Transverse colon (tissue), 4 donors: ENCODE measurements at regions not wholly inside any gene's neighbourhood (a gene's known extent, or its start where the extent isn't known, plus 50 kb on each side); places are given as distances from the start of the nearest gene placed in this dataset.

Experiments
- DNase-seq: peaks from one replicate; pipeline ENCODE4 v3.0.0-alpha.2; 2019
- H3K27ac ChIP-seq, 4 donors: fragments of 200-600 bp; sonication (generic); 2 replicates each; pipeline ENCODE4 v1.5.1; 2016 to 2018; ENCODE audit warnings: inconsistent platforms in 4 of 4
- H3K27me3 ChIP-seq: fragments of 200-600 bp; sonication (generic); 2 replicates; pipeline ENCODE4 v1.5.1; 2017; ENCODE audit warnings: inconsistent platforms
- H3K36me3 ChIP-seq, 4 donors: fragments of 200-600 bp; sonication (generic); 2 replicates each; pipeline ENCODE4 v1.5.1; 2017 to 2019; ENCODE audit warnings: inconsistent platforms in 4 of 4
- H3K4me1 ChIP-seq, 4 donors: fragments of 200-600 bp; sonication (generic); 2 replicates each; pipeline ENCODE4 v1.5.1; 2017 to 2020; ENCODE audit warnings: inconsistent platforms in 4 of 4
- H3K4me3 ChIP-seq, 4 donors: fragments of 200-600 bp; sonication (generic); 1 replicate in 1 of 4; 2 replicates in 3 of 4; pipeline versions ENCODE4 v1.5.1 to v1.6.1; 2017 to 2019; ENCODE audit warnings: inconsistent platforms in 4 of 4
- H3K9me3 ChIP-seq, 2 donors: fragments of 200-600 bp; sonication (generic); 2 replicates each; pipeline ENCODE4 v1.5.1; 2017 to 2019; ENCODE audit warnings: inconsistent platforms in 2 of 2
- CTCF ChIP-seq, 5 experiments: fragments of 200-600 bp in 3 of 5; fragments of 450-650 bp in 2 of 5; sonication (generic) in 3 of 5; IDR thresholded peaks; 1 replicate in 2 of 5; 2 replicates in 3 of 5; pipeline ENCODE4 v1.5.1; 2016 to 2017; ENCODE audit warnings: antibody characterized with exemption in 5 of 5, inconsistent platforms in 3 of 5, mild to moderate bottlenecking in 2 of 5, moderate library complexity in 1 of 5
- EP300 ChIP-seq: sonication (generic); formaldehyde crosslinking; IDR thresholded peaks from one replicate; pipeline ENCODE4 v1.6.1; 2017; ENCODE audit warnings: antibody characterized with exemption, low read depth
- POLR2A ChIP-seq: fragments of 450-650 bp; IDR thresholded peaks from one replicate; pipeline ENCODE4 v1.6.1; 2016; ENCODE audit warnings: antibody characterized with exemption, mild to moderate bottlenecking, moderate library complexity
- POLR2AphosphoS5 ChIP-seq, 3 donors: sonication (generic); formaldehyde crosslinking; IDR thresholded peaks; one replicate each; pipeline ENCODE4 v1.6.1; 2016; ENCODE audit warnings: antibody characterized with exemption in 3 of 3
- WGBS, 2 donors: methylation state at CpG; one replicate each; pipeline ENCODE4 v1.1.5; 2018; ENCODE audit warnings: low coverage in 1 of 2; 5-methylcytosine and 5-hydroxymethylcytosine counted together
- in situ Hi-C, 4 donors: fragments of 200-750 bp; cut with MboI; loops; one replicate each; pipeline versions ENCODE4 v1.15.0 to v1.15.1; 2017; ENCODE audit warnings: low sequenced_read_pairs in 3 of 4, low pct_ligation_motif_present in 1 of 4, low pct_unique_long_range_greater_than_20kb in 1 of 4
- intact Hi-C: fragments of 100-400 bp; cut with DNase I; formaldehyde crosslinking; loops from one replicate; pipeline ENCODE4 v1.15.1; 2023; ENCODE audit warnings: low total_unique reads

- no peaks in the 10 kb centered on the region for H3K9me3 ChIP-seq
- TF ChIP-seq EP300, result no peak
- TF ChIP-seq CTCF (IDR thresholded peaks at IDR 0.05), result no peak
- no peak for TF ChIP-seq POLR2AphosphoS5 (IDR thresholded peaks at IDR 0.05)
- TF ChIP-seq POLR2A, result no peak
- intact Hi-C loops (no loop called here), in situ Hi-C loops (no loop called here)
- peaks cover 3% of the 10 kb centered on the region for H3K27me3 ChIP-seq
- 75 to 79% methylated on average over 7 to 8 of the region's 8 CpGs for WGBS, 2 donors
- H3K27ac ChIP-seq, result no peak overlapping the region
- DNase-seq, result no peak
- H3K4me3 ChIP-seq, result no peak overlapping the region
- H3K4me1 ChIP-seq, result no peaks in the 10 kb centered on the region
- no peaks in the 10 kb centered on the region for H3K36me3 ChIP-seq
Measured at GRCh38 chr20:60125513-60125912, 167.3 kb downstream of the CDH26 start.

GRCh38 chr20:60126975-60127374 is 168.8 kb downstream of the CDH26 start:
- 94% methylated on average over 1 of the region's 1 CpG; no CpG with 5 or more reads in 1 of the 2 donors for WGBS, 2 donors
- no peaks in the 10 kb centered on the region for H3K4me1 ChIP-seq
- TF ChIP-seq CTCF (IDR thresholded peaks at IDR 0.05) (no peak), POLR2AphosphoS5 (IDR thresholded peaks at IDR 0.05) (no peak), EP300 (no peak), POLR2A (no peak)
- no peak overlapping the region for H3K27ac ChIP-seq
- in situ Hi-C loops (no loop called here), intact Hi-C loops (no loop called here)
- no peaks in the 10 kb centered on the region for H3K9me3 ChIP-seq
- no peaks in the 10 kb centered on the region for H3K36me3 ChIP-seq
- H3K27me3 ChIP-seq, result peaks cover 3% of the 10 kb centered on the region
- no peak overlapping the region for H3K4me3 ChIP-seq
- DNase-seq, result no peak

GRCh38 chr20:60131375-60131774 is 173.2 kb downstream of the CDH26 start:
- intact Hi-C loops, result no loop called here
- H3K27me3 ChIP-seq, result peaks cover 3% of the 10 kb centered on the region
- in situ Hi-C loops, result no loop called here
- H3K36me3 ChIP-seq, result no peaks in the 10 kb centered on the region
- no peak overlapping the region for H3K27ac ChIP-seq
- H3K4me3 ChIP-seq, result no peak overlapping the region
- no peak for TF ChIP-seq CTCF (IDR thresholded peaks at IDR 0.05)
- TF ChIP-seq EP300, result no peak
- TF ChIP-seq POLR2A, result no peak
- no peak for TF ChIP-seq POLR2AphosphoS5 (IDR thresholded peaks at IDR 0.05)
- 43 to 58% methylated on average over 6 of the region's 6 CpGs for WGBS, 2 donors
- DNase-seq, result no peak
- no peaks in the 10 kb centered on the region for H3K9me3 ChIP-seq
- H3K4me1 ChIP-seq, result no peaks in the 10 kb centered on the region

- H3K27ac ChIP-seq, result no peak overlapping the region
- no peaks in the 10 kb centered on the region for H3K9me3 ChIP-seq
- no peaks in the 10 kb centered on the region for H3K4me1 ChIP-seq
- H3K27me3 ChIP-seq, result no peaks in the 10 kb centered on the region
- in situ Hi-C loops, result no loop called here
- no peaks in the 10 kb centered on the region for H3K36me3 ChIP-seq
- no peak overlapping the region for H3K4me3 ChIP-seq
- intact Hi-C loops, result no loop called here
- TF ChIP-seq POLR2AphosphoS5 (IDR thresholded peaks at IDR 0.05) (no peak), EP300 (no peak), POLR2A (no peak), CTCF (IDR thresholded peaks at IDR 0.05) (no peak)
- no peak for DNase-seq
- WGBS, 2 donors, result 82 to 94% methylated on average over 3 to 8 of the region's 8 CpGs
Measured at GRCh38 chr20:60132162-60132826, 174.1 kb downstream of the CDH26 start.
